ENCODE measurements at regions not wholly inside any gene's neighbourhood (a gene's known extent, or its start where the extent isn't known, plus 50 kb on each side); places are given as distances from the start of the nearest gene placed in this dataset.

GRCh38 chr22:47653921-47654320 lies 891.5 kb downstream of the TBC1D22A start:
- DNase-seq, result no peak

GRCh38 chr22:47651216-47651987 lies 889.0 kb downstream of the TBC1D22A start:
- no peak for DNase-seq

- no peak for DNase-seq
Measured at GRCh38 chr22:47647720-47648119, 885.3 kb downstream of the TBC1D22A start.

- no peak for DNase-seq
Measured at GRCh38 chr22:47647181-47647580, 884.7 kb downstream of the TBC1D22A start.

- DNase-seq, result no peak
Measured at GRCh38 chr22:47645923-47646322, 883.5 kb downstream of the TBC1D22A start.

GRCh38 chr22:47645450-47645914 lies 883.0 kb downstream of the TBC1D22A start:
- no peak for DNase-seq

- no peak for DNase-seq
Measured at GRCh38 chr22:47634347-47634746, 871.9 kb downstream of the TBC1D22A start.

GRCh38 chr22:47633111-47633510 lies 870.7 kb downstream of the TBC1D22A start:
- DNase-seq, result no peak

GRCh38 chr22:47632701-47633100 lies 870.3 kb downstream of the TBC1D22A start:
- no peak for DNase-seq

- no peak for DNase-seq
Measured at GRCh38 chr22:47631571-47632102, 869.2 kb downstream of the TBC1D22A start.

- DNase-seq, result no peak
Measured at GRCh38 chr22:47630741-47631534, 868.5 kb downstream of the TBC1D22A start.

GRCh38 chr22:47629791-47630655 lies 867.6 kb downstream of the TBC1D22A start:
- no peak for DNase-seq

- no peak for DNase-seq
Measured at GRCh38 chr22:47629273-47629711, 866.8 kb downstream of the TBC1D22A start.

- DNase-seq, result no peak
Measured at GRCh38 chr22:47628477-47629272, 866.2 kb downstream of the TBC1D22A start.

GRCh38 chr22:47627556-47628253 lies 865.3 kb downstream of the TBC1D22A start:
- no peak for DNase-seq

- DNase-seq, result no peak
Measured at GRCh38 chr22:47626428-47627390, 864.3 kb downstream of the TBC1D22A start.

GRCh38 chr22:47625531-47626427 lies 863.3 kb downstream of the TBC1D22A start:
- DNase-seq, result no peak

- no peak for DNase-seq
Measured at GRCh38 chr22:47625013-47625385, 862.5 kb downstream of the TBC1D22A start.
